NCI-H1930 (cell line): ENCODE measurements at regions not wholly inside any gene's neighbourhood (a gene's known extent, or its start where the extent isn't known, plus 50 kb on each side); places are given as distances from the start of the nearest gene placed in this dataset.
A peak's percentile ranks its signal among the peaks of the same experiment; 100 is the strongest.
"Not testable (repeated sequence)": the region's sequence is repeated elsewhere in the genome, so short reads cannot be mapped to it uniquely, and the experiment has no call there.

Source experiments
- DNase-seq, 2 experiments: peaks; one replicate each; lab custom pipeline; 2025; lab: John Stamatoyannopoulos, UW

DNA sequence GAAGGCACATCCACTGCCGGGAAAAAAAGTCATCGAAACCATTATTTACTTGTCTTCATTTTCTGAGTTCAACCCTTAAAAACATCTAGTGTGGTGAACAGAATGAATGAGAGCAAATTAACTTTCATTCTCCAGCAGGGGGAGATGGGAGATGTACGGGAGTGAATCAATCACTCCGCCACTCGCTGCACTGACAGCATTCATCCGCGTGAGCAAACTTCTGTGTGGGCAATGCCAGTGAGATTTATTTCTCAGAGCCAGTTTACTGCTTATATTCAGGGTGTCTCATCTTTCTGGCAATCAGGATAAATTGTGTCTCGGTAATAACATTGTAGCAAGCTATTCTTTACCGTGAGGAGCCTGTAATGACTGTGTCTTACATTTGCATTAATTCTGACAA lies 463.6 kb upstream of the MIS18BP1 start:
- peak in 1 of 2 experiments; percentile 1 for DNase-seq

- no peak for DNase-seq
These were observed 462.9 kb upstream of the MIS18BP1 start for GRCh38 chr14:45715946-45716345.

GRCh38 chr14:45709541-45709940 lies 456.5 kb upstream of the MIS18BP1 start:
- no peak for DNase-seq

DNA sequence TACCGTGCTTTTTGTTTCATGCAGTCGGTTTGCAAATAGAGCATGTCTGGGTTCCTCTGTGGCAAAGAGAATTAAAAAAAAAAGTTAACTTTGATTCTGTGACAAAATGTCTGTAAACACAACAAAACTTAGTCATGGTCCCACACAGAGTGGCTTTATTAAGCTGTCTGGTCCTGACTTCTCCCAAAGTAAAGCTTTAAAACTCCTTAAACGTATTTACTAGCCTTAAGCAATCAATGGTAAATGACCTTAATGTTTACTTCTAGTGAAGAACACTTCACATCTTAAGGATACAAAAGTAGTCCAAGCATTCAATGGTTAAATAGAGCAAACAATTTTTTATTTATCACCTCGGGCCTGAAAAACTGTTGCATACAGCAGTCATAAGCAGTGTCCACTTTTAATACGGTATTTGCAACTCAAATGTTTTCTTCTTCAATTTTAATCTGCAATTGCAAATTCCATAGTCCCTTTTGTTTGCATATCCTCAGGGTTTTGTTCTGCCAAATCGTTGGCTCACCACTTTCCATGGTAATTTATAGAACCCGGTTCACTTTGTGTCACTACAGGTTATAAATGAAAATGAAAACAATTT lies 453.0 kb upstream of the MIS18BP1 start:
- no peak for DNase-seq

DNA sequence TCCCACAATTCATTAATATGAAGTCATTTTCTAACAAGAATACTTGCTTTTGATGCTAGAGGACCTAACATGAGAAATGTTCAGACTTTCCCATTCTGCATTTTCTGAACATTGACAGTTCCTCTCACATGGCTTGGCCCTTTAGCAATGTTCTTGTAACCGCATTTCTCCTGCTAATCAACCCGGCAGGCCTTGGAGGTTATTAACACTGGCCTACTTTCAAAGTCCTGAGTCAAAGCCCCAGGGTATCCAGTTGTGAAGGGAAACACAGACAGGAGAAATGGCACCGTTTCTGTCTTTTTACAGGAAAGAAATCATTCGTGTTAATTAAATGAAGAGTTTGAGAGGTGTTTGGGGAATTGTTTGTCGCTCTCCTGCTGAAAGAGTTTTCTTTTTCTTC lies 446.5 kb upstream of the MIS18BP1 start:
- DNase-seq, result no peak

DNA sequence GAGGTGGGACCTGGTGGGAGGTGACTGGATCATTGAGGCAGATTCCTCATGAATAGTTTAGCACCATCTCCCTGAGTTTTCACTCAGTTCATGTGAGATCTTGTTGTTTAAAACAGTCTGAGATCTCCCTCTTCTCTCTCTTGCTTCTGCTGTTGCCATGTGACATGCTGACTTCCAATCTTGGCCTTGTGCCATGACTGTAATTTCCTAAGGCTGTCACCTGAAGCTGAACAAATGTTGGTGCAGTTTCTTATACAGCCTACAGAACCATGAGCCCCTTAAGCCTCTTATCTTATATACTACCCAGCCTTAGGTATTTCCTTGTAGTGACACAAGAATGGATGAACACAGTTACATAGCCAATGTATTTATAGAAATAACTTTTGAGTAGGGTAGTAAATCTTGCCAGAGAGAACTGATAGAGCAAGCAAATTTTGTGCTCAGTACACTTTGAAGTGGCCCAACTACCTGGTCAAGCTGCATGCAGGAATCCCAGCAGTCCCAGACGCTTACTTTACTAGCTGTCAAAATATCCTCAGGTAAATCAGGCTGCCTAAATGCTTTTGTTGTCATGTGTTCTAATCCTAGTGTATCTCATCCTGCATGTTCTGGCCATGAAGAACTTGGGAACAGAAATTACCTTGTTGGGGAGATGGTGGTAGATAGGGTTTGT lies 445.6 kb upstream of the MIS18BP1 start:
- no peak for DNase-seq

DNA sequence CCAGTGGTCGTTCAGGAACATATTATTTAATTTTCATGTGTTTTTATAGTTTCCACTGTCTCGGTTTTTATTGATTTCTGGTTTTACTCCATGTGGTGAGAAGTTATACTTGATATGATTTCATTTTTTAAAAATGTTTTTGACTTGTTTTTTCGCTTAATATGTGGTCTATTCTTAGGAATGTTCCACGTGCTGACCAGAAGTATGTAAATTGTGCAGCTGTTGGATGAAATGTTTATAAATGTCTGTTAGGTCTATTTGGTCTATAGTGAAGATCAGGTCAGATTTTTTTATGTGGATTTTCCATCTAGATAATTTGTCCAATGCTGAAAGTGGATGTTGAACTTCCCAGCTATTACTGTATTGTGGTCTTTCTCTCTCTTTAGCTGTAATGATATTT lies 433.8 kb upstream of the MIS18BP1 start:
- DNase-seq, result no peak

GRCh38 chr14:45680531-45680930 lies 427.5 kb upstream of the MIS18BP1 start:
- no peak for DNase-seq

- no peak for DNase-seq
These were observed 426.9 kb upstream of the MIS18BP1 start for GRCh38 chr14:45679853-45680252.

- DNase-seq, result no peak
These were observed 425.2 kb upstream of the MIS18BP1 start for GRCh38 chr14:45678163-45678562.

DNA sequence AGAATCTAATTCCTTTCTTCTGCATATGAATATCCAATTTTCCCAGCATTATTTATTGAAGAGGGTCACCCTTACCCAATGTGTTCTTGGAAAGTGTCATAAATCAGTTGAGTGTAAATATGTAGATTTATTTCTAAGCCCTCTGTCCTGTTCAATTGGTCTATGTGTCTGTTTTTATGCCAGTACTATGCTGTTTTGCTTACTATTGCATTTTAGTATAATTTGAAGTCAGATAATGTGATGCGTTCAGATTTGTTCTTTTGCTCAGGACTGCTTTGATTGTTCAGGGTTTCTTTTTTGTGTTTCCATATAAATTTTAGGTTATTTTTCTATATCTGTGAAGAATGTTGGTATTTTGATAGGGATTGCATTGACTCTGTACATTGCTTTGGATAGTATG lies 420.4 kb upstream of the MIS18BP1 start:
- no peak for DNase-seq

GRCh38 chr14:45664668-45665356 lies 411.8 kb upstream of the MIS18BP1 start:
- DNase-seq, result no peak

GRCh38 chr14:45658917-45659299 lies 405.9 kb upstream of the MIS18BP1 start:
- DNase-seq, result no peak

DNA sequence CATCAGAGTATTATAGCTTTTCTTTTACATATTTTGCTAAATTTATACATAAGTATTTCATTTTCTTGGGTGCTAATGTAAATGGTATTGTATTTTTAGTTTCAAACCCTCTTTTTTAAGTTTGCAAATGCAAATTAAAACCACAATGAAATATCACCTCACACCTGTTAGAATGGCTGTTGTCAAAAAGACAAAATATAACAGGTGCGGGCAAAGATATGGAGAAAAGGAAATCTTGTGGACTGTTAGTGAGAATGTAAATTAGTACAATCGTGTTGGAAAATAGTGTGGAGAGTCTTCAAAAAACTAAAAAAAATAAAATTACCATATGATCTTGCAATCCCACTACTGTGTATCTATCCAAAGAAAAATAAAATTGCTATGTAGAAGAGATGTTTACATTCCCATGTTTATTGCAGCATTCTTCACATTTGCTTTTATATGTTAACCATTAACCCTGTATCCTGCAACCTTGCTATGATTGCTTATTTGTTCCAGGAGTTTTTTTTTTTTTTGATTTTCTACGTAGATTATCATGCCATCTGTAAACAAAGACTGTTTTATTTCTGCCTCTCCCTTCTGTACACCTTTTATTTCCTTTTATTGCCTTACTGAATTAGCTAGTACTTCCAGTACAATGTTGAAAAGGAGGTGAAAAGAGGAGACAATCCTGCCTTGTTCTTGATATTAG lies 405.4 kb upstream of the MIS18BP1 start:
- DNase-seq, result no peak

GRCh38 chr14:45651890-45652289 lies 398.9 kb upstream of the MIS18BP1 start:
- no peak for DNase-seq

- no peak for DNase-seq
These were observed 397.8 kb upstream of the MIS18BP1 start for GRCh38 chr14:45650754-45651153.

DNA sequence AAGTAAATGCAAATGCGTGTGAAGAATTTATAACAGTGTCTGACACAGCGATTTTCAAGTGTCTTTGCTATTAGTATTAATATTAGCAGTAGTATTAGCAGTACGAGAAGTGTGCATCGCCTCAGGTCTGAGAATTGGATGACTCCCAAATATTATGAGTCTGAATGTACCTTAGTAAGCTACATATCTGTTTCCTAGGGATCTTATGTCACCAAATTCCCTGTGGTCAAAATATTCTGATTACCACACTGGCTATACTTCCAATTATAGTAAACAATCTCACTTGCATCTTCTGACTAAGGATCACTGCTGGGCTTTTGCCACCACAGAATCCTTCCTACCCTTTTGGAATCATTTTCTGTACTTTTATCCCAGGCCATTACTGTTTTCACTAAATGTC lies 396.0 kb upstream of the MIS18BP1 start:
- DNase-seq, result no peak

DNA sequence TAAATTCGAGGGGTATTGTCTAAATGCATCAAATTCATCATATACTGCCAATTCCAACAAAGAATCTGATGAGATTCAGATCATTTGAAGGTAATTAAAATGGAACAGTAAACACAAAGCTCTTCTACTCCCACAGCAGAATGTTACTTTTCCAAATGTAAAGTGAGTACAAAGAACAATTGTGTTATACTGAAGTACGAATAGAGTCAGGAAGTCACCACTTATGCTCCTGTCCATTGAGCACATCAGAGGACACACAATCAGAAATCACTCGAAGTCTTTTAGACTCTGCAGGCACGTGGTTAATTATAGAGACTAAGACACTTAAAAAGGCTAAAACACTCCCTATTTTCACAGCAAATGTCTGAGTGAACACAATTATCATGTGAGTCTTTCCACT lies 388.5 kb upstream of the MIS18BP1 start:
- DNase-seq, result no peak

GRCh38 chr14:45634651-45635441 lies 381.8 kb upstream of the MIS18BP1 start:
- not testable (repeated sequence) for DNase-seq

DNA sequence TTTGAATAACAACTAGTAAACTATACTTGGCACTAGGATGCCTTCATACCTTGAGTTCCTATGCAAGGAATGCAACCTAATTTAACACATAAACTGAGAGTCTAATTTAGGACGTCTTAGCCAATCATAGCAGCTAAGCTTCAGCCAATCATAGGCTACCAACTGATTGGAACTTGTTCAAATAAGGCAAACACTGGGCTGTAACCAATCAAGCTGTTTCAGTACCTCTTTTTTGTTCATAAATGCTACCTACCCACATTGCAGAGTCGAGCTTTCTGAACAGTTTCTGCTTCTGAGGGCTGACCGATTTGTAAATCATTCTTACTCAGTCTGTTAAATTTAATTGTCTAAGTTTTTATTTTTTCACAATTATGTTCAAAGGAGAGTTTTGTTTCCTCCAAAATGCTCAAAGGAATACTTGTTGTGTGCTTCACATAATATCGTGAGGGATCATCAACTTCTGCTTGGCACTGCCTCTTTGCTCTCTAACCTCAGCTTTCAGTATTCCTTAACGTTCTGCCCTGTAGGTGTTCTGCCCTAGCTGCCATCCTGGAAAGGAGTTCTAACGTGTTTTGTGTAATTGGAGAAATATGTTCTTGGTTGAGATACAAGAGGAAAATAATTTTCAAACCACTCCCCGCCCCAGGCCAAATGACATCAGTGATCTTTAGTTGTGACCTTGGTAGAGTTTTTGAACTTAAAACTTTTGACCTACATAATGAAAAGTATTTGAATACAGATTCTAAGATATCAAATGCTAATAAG lies 380.4 kb upstream of the MIS18BP1 start:
- no peak for DNase-seq

DNA sequence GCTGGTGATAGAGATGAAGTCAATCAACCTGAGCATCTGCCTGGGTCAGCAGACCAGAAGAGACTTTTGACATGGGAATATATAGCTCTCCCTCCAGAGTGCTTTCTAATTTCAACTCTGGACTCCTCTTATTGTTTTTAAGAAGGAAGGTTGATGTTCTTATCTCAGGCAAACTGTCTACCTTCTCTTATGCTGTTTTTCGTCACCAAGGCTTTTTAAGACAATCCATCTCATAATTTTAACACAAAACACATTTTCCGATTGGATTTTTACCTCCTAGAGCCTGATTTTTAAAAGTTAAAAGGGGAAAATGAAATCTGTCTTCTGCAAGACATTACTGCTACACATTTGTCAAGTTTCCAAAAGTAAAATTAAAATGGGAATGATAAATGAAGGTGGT lies 368.7 kb upstream of the MIS18BP1 start:
- DNase-seq, result no peak
